ENCODE measurements at regions not wholly inside any gene's neighbourhood (a gene's known extent, or its start where the extent isn't known, plus 50 kb on each side); places are given as distances from the start of the nearest gene placed in this dataset.
A peak's percentile ranks its signal among the peaks of the same experiment; 100 is the strongest.

DNA sequence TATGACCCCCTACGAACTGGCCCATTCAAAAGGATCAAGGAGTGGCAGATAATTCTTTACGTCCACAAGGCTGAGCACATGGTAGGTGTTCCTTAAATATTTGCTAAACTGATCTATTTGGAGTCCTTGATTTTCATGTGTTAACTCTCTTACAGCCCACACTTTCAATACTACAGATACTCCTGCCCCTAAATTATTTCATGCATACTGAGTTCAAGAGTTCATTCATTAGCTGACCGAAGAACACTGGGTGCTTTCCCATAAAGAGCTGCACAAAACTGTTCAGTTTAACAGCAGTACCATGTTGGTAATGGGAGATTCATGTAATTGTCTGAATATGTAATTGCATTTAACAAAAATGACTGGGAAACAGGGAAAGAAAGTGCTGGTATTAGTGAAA lies 170.5 kb upstream of the ADO start:
- no peak for DNase-seq
- no peaks in the 10 kb centered on the region for H3K27me3 ChIP-seq (replicated peaks; ENCODE audit: control insufficient read depth, insufficient read depth, low read length, poor library complexity, severe bottlenecking)
- H3K27ac ChIP-seq (ENCODE audit: insufficient read depth, low read length, poor library complexity, severe bottlenecking), result no peak overlapping the region
- no peak overlapping the region for H3K4me3 ChIP-seq (ENCODE audit: insufficient read depth, low read depth, low read length, poor library complexity, severe bottlenecking)
- no peaks in the 10 kb centered on the region for H3K9me3 ChIP-seq (ENCODE audit: control insufficient read depth, low read length)
- no peaks in the 10 kb centered on the region for H3K36me3 ChIP-seq (ENCODE audit: control insufficient read depth, insufficient read depth, low read length)
- H3K4me1 ChIP-seq (ENCODE audit: control insufficient read depth, insufficient read depth, low read length, poor library complexity, severe bottlenecking), result peaks cover 18% of the 10 kb centered on the region

DNA sequence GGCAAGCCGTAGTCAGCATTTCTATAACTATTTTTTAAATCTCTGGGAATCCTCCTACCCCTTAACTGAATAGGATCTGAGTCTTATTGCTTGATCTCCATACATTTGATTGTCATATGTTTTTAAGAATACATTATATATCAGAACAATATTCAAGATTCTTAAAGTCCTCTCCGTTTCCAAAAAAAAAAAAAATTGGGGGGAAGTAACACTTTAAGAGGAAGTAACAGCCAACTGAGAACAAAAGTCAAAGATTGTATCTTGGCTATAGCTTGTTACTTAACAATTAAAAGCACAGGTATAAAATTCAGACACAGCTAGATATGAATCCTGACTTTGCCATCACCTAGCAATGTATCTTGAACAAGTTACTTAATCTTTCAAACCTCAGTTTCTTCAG lies 169.9 kb upstream of the ADO start:
- DNase-seq, result no peak
- H3K27me3 ChIP-seq (replicated peaks; ENCODE audit: control insufficient read depth, insufficient read depth, low read length, poor library complexity, severe bottlenecking), result no peaks in the 10 kb centered on the region
- H3K4me3 ChIP-seq (ENCODE audit: insufficient read depth, low read depth, low read length, poor library complexity, severe bottlenecking), result no peak overlapping the region
- H3K36me3 ChIP-seq (ENCODE audit: control insufficient read depth, insufficient read depth, low read length), result no peaks in the 10 kb centered on the region
- H3K27ac ChIP-seq (ENCODE audit: insufficient read depth, low read length, poor library complexity, severe bottlenecking), result no peak overlapping the region
- H3K9me3 ChIP-seq (ENCODE audit: control insufficient read depth, low read length), result no peaks in the 10 kb centered on the region
- peaks cover 18% of the 10 kb centered on the region for H3K4me1 ChIP-seq (ENCODE audit: control insufficient read depth, insufficient read depth, low read length, poor library complexity, severe bottlenecking)

DNA sequence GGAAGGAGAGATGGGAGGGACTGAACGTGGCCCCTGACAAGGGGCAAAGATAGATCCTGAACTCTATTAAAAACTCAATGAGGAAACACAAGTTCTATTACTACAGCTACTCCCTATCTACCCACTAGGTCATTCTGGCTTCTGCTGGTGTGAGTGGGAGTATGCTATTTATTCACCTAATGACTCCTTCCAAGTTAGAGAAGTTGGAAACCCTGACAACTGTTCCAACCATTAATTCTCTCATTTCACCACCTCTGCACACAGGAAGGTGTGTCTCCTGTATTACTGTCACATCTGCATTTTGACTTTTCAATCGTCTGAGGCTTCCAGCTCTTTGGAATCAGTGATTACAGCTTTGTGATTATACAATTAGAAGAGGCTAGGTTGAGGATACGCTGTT lies 169.4 kb upstream of the ADO start:
- no peak for DNase-seq

DNA sequence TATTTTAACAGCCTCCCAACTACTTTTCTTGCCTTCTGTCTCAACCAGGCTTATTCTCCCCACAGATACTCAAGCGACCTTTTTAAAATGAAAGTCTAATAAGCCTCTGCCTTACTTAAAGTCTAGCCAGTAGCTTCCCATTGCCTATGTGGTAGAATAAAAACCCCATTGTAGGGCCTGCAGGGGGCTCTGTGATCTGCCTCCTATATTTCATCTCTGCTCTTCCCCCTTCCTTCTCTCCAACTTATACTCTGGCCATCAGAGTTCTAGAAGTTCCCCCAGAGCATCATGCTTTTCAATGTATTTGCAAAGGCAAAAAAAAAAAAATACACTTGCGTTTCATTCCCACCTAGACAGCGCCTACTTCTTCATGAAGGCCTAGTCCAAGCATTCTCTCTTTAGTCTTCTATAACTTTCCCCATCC lies 167.7 kb upstream of the ADO start:
- Histone ChIP-seq H3K27ac (ENCODE audit: insufficient read depth, low read length, poor library complexity, severe bottlenecking) (peak overlapping the region; percentile 77), H3K4me1 (ENCODE audit: control insufficient read depth, insufficient read depth, low read length, poor library complexity, severe bottlenecking) (peaks cover 18% of the 10 kb centered on the region), H3K9me3 (ENCODE audit: control insufficient read depth, low read length) (no peaks in the 10 kb centered on the region), H3K27me3 (replicated peaks; ENCODE audit: control insufficient read depth, insufficient read depth, low read length, poor library complexity, severe bottlenecking) (no peaks in the 10 kb centered on the region), H3K4me3 (ENCODE audit: insufficient read depth, low read depth, low read length, poor library complexity, severe bottlenecking) (peak overlapping the region; percentile 20), H3K36me3 (ENCODE audit: control insufficient read depth, insufficient read depth, low read length) (no peaks in the 10 kb centered on the region)
- no peak for DNase-seq

More for the DNA sequence above, 169.4 kb upstream of the ADO start:
- no peak overlapping the region for H3K27ac ChIP-seq (ENCODE audit: insufficient read depth, low read length, poor library complexity, severe bottlenecking)
- H3K9me3 ChIP-seq (ENCODE audit: control insufficient read depth, low read length), result no peaks in the 10 kb centered on the region
- H3K4me3 ChIP-seq (ENCODE audit: insufficient read depth, low read depth, low read length, poor library complexity, severe bottlenecking), result no peak overlapping the region
- no peaks in the 10 kb centered on the region for H3K36me3 ChIP-seq (ENCODE audit: control insufficient read depth, insufficient read depth, low read length)
- H3K4me1 ChIP-seq (ENCODE audit: control insufficient read depth, insufficient read depth, low read length, poor library complexity, severe bottlenecking), result peaks cover 18% of the 10 kb centered on the region
- no peaks in the 10 kb centered on the region for H3K27me3 ChIP-seq (replicated peaks; ENCODE audit: control insufficient read depth, insufficient read depth, low read length, poor library complexity, severe bottlenecking)

DNA sequence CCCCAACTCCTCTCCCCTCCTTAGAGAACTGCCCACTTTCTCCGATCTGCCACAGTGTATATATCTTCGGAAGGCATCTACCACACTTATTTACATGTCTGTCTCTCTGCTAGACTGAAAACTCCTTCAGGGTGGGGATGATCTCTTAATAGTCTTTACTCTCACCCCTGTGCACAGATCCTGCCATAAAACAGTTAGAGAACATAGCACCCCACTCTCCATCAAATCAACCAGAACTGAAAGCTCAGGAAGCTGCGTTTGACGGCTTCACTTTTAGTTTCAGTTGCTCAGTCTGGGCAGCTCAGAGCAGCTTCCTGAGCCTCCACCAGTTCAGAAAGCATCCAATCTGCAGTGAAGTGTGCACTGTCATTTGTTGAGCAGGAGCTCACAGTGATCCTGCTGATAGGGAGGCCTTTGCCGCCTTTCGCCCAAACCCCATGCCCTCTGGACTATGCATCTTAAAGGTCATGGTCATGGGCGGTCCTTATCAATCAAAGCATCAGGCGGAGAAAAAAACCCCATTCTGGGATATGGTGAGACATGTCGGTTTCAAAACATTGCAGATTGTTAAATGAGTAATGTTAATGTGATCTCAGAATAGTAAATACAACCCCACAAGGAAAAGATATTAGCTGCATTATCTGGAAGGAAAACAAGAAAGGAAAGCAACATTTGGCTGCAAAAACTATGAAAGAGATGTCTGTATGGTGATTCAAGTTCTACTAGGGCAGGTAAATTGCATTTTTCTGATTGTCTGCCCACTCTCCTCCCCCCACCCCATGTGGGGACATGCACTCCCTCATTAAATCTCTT lies 167.1 kb upstream of the ADO start:
- Histone ChIP-seq H3K4me1 (ENCODE audit: control insufficient read depth, insufficient read depth, low read length, poor library complexity, severe bottlenecking) (peaks cover 18% of the 10 kb centered on the region), H3K9me3 (ENCODE audit: control insufficient read depth, low read length) (no peaks in the 10 kb centered on the region), H3K27me3 (replicated peaks; ENCODE audit: control insufficient read depth, insufficient read depth, low read length, poor library complexity, severe bottlenecking) (no peaks in the 10 kb centered on the region), H3K27ac (ENCODE audit: insufficient read depth, low read length, poor library complexity, severe bottlenecking) (peak overlapping the region; percentile 77), H3K36me3 (ENCODE audit: control insufficient read depth, insufficient read depth, low read length) (no peaks in the 10 kb centered on the region), H3K4me3 (ENCODE audit: insufficient read depth, low read depth, low read length, poor library complexity, severe bottlenecking) (peak overlapping the region; percentile 20)
- DNase-seq, result peak; percentile 37 to 49 (median 41)

DNA sequence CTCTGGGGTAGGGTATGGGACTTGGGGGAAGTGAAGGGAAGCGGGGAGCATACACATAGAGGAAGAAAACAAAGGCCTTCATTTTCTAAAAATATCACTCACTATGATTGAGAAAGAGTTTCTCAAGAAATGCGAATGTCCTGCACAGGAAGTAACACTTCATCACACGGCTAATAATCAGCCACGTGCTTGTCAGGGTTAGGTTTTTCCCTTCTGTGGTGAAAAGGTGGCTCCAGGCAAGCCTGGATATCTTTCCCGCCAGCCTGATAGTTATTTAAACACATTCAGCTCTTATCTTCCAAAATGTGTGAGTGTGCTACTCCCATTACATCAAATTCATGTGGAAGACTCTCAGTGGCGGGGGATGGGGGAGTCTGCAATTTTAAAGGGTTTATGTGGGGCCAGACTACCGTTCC lies 166.4 kb upstream of the ADO start:
- no peaks in the 10 kb centered on the region for H3K27me3 ChIP-seq (replicated peaks; ENCODE audit: control insufficient read depth, insufficient read depth, low read length, poor library complexity, severe bottlenecking)
- DNase-seq, result no peak
- no peaks in the 10 kb centered on the region for H3K36me3 ChIP-seq (ENCODE audit: control insufficient read depth, insufficient read depth, low read length)
- peaks cover 18% of the 10 kb centered on the region for H3K4me1 ChIP-seq (ENCODE audit: control insufficient read depth, insufficient read depth, low read length, poor library complexity, severe bottlenecking)
- H3K9me3 ChIP-seq (ENCODE audit: control insufficient read depth, low read length), result no peaks in the 10 kb centered on the region
- H3K27ac ChIP-seq (ENCODE audit: insufficient read depth, low read length, poor library complexity, severe bottlenecking), result peak overlapping the region; percentile 77
- H3K4me3 ChIP-seq (ENCODE audit: insufficient read depth, low read depth, low read length, poor library complexity, severe bottlenecking), result peak overlapping the region; percentile 20

DNA sequence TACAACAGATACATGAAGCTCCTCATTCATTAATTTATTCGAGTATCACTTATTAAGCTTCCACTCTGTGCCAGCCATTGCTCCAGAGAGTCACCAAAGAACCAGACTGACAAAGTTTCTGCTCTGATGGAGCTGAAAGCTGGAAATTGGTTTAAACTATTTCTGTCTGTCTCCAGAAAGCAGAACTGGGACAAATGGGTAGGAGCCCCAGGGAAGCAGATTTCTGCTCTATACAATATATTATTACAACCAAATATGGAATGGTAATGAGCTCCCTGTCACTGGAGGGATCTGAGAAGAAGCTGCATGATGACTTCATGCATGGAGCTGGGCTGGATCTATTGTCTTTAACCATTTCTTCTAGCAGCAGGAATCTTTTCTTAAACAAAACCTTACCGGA lies 165.4 kb upstream of the ADO start:
- Histone ChIP-seq H3K9me3 (ENCODE audit: control insufficient read depth, low read length) (no peaks in the 10 kb centered on the region), H3K36me3 (ENCODE audit: control insufficient read depth, insufficient read depth, low read length) (no peaks in the 10 kb centered on the region), H3K27ac (ENCODE audit: insufficient read depth, low read length, poor library complexity, severe bottlenecking) (no peak overlapping the region), H3K4me1 (ENCODE audit: control insufficient read depth, insufficient read depth, low read length, poor library complexity, severe bottlenecking) (peaks cover 18% of the 10 kb centered on the region), H3K27me3 (replicated peaks; ENCODE audit: control insufficient read depth, insufficient read depth, low read length, poor library complexity, severe bottlenecking) (no peaks in the 10 kb centered on the region), H3K4me3 (ENCODE audit: insufficient read depth, low read depth, low read length, poor library complexity, severe bottlenecking) (no peak overlapping the region)
- DNase-seq, result no peak

DNA sequence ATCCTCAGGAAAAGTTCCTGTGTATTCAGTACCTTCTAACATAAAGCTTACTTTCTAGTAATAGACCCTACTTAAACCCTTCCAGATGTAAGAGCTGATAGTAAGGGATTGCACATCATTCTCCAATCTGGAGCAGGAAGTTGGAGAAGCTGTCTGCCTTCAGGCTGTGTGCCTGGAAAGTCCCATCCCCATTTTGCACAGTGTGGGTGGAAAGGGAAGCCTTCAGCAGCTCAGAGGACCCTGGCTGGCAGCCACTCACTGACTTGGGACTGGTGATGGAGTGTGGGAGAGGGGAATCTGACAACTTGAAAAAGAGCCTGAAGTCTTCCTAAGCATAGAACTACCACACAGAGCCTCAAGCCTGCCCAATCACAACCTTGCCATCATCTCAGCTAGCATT lies 164.1 kb upstream of the ADO start:
- DNase-seq, result no peak
- H3K27ac ChIP-seq (ENCODE audit: insufficient read depth, low read length, poor library complexity, severe bottlenecking), result no peak overlapping the region
- H3K36me3 ChIP-seq (ENCODE audit: control insufficient read depth, insufficient read depth, low read length), result no peaks in the 10 kb centered on the region
- H3K4me3 ChIP-seq (ENCODE audit: insufficient read depth, low read depth, low read length, poor library complexity, severe bottlenecking), result no peak overlapping the region
- H3K4me1 ChIP-seq (ENCODE audit: control insufficient read depth, insufficient read depth, low read length, poor library complexity, severe bottlenecking), result peaks cover 18% of the 10 kb centered on the region
- no peaks in the 10 kb centered on the region for H3K27me3 ChIP-seq (replicated peaks; ENCODE audit: control insufficient read depth, insufficient read depth, low read length, poor library complexity, severe bottlenecking)
- no peaks in the 10 kb centered on the region for H3K9me3 ChIP-seq (ENCODE audit: control insufficient read depth, low read length)

DNA sequence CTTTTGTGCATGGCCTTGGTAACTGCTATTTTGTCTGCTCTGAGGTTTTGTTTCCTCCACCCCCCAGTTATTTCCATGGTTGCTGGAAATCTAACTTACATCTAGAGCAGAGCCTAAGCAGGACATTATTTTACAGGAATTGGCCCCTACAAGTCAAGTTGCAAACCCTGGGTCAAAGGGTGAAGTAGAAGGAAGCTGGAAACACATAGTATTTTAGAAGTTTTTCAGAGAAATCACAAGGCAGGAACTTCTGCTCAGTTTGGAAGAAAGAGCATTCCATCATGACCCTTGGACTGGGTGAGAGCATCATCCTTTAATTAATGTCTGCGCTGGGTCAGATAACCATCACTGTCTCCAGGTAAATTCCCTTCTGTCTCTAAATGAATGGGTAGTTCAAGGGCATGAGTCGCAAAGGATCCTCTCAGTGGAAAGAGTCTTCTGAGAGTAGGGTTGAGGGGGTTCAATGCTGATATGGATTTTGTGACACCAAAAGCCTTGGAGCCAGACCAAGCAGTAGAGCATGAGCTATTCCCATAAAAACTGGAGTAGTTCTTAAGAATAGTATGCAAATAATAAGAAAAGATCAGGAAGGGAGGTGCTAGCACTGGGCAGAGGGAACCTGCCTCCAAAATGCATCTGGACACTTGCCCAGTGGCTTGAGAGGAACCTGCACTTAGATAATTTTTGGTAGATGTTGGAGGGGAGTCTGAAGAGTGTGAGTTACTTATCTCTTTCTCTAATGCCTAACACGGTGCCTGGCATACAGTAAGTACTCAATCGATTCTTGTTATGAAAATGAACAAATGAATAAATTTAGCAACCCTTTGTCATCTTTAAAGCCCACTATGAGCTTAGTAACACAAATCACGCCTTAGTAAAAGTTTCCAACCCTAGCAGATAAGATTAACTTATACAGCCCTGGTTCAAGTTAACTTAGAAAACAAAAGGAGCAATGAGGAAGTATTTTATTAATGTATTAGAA lies 160.6 kb upstream of the ADO start:
- Histone ChIP-seq H3K9me3 (ENCODE audit: control insufficient read depth, low read length) (no peaks in the 10 kb centered on the region), H3K27ac (ENCODE audit: insufficient read depth, low read length, poor library complexity, severe bottlenecking) (no peak overlapping the region), H3K4me3 (ENCODE audit: insufficient read depth, low read depth, low read length, poor library complexity, severe bottlenecking) (no peak overlapping the region), H3K36me3 (ENCODE audit: control insufficient read depth, insufficient read depth, low read length) (no peaks in the 10 kb centered on the region), H3K4me1 (ENCODE audit: control insufficient read depth, insufficient read depth, low read length, poor library complexity, severe bottlenecking) (no peaks in the 10 kb centered on the region), H3K27me3 (replicated peaks; ENCODE audit: control insufficient read depth, insufficient read depth, low read length, poor library complexity, severe bottlenecking) (no peaks in the 10 kb centered on the region)
- no peak for DNase-seq
